ENCODE measurements at regions not wholly inside any gene's neighbourhood (a gene's known extent, or its start where the extent isn't known, plus 50 kb on each side); places are given as distances from the start of the nearest gene placed in this dataset.

- Histone ChIP-seq H3K4me3 (no peak overlapping the region), H3K27me3 (no peaks in the 10 kb centered on the region), H3K36me3 (no peaks in the 10 kb centered on the region), H3K27ac (no peak overlapping the region), H3K9me3 (no peaks in the 10 kb centered on the region), H3K4me1 (no peaks in the 10 kb centered on the region)
- no peak for DNase-seq (ENCODE audit: low spot score in 2 of 2)
- 73% methylated on average over 5 of the region's 5 CpGs for WGBS
- TF ChIP-seq EP300 (IDR thresholded peaks at IDR 0.05) (no peak), POLR2A (IDR thresholded peaks at IDR 0.05) (no peak), CTCF (IDR thresholded peaks at IDR 0.05) (no peak), POLR2AphosphoS5 (IDR thresholded peaks at IDR 0.05) (no peak)
These were observed 53.8 kb upstream of the FBN2 start for GRCh38 chr5:128591598-128592455.

GRCh38 chr5:128596071-128596470, 58.0 kb upstream of the FBN2 start:
- TF ChIP-seq CTCF (IDR thresholded peaks at IDR 0.05) (no peak), POLR2AphosphoS5 (IDR thresholded peaks at IDR 0.05) (no peak), POLR2A (IDR thresholded peaks at IDR 0.05) (no peak), EP300 (IDR thresholded peaks at IDR 0.05) (no peak)
- DNase-seq (ENCODE audit: low spot score in 2 of 2): no peak
- Histone ChIP-seq H3K27ac (no peak overlapping the region), H3K36me3 (no peaks in the 10 kb centered on the region), H3K4me1 (no peaks in the 10 kb centered on the region), H3K4me3 (no peak overlapping the region), H3K27me3 (no peaks in the 10 kb centered on the region), H3K9me3 (no peaks in the 10 kb centered on the region)
- WGBS: 42% methylated on average over 4 of the region's 4 CpGs

- H3K9me3 ChIP-seq: no peaks in the 10 kb centered on the region
- H3K4me1 ChIP-seq: no peaks in the 10 kb centered on the region
- DNase-seq (ENCODE audit: low spot score in 2 of 2): no peak
- H3K36me3 ChIP-seq: no peaks in the 10 kb centered on the region
- no peak overlapping the region for H3K27ac ChIP-seq
- H3K27me3 ChIP-seq: no peaks in the 10 kb centered on the region
- no peak for TF ChIP-seq EP300 (IDR thresholded peaks at IDR 0.05)
- H3K4me3 ChIP-seq: no peak overlapping the region
- WGBS: 85% methylated on average over 3 of the region's 3 CpGs
These were observed 59.1 kb upstream of the FBN2 start for GRCh38 chr5:128597156-128597555.

- Histone ChIP-seq H3K27ac (no peak overlapping the region), H3K4me1 (no peaks in the 10 kb centered on the region), H3K9me3 (no peaks in the 10 kb centered on the region), H3K36me3 (no peaks in the 10 kb centered on the region), H3K4me3 (no peak overlapping the region), H3K27me3 (no peaks in the 10 kb centered on the region)
- 84% methylated on average over 4 of the region's 4 CpGs for WGBS
- no peak for DNase-seq (ENCODE audit: low spot score in 2 of 2)
- TF ChIP-seq EP300 (IDR thresholded peaks at IDR 0.05) (no peak), POLR2A (IDR thresholded peaks at IDR 0.05) (no peak), CTCF (IDR thresholded peaks at IDR 0.05) (no peak), POLR2AphosphoS5 (IDR thresholded peaks at IDR 0.05) (no peak)
These were observed 75.1 kb upstream of the FBN2 start for GRCh38 chr5:128613128-128613527.

GRCh38 chr5:128613766-128614165, 75.7 kb upstream of the FBN2 start:
- no peaks in the 10 kb centered on the region for H3K9me3 ChIP-seq
- no peak for DNase-seq (ENCODE audit: low spot score in 2 of 2)
- no peak overlapping the region for H3K27ac ChIP-seq
- H3K4me1 ChIP-seq: no peaks in the 10 kb centered on the region
- H3K36me3 ChIP-seq: no peaks in the 10 kb centered on the region
- no peak for TF ChIP-seq EP300 (IDR thresholded peaks at IDR 0.05)
- no peak for TF ChIP-seq POLR2A (IDR thresholded peaks at IDR 0.05)
- TF ChIP-seq POLR2AphosphoS5 (IDR thresholded peaks at IDR 0.05): no peak
- no peak for TF ChIP-seq CTCF (IDR thresholded peaks at IDR 0.05)
- H3K4me3 ChIP-seq: no peak overlapping the region
- no peaks in the 10 kb centered on the region for H3K27me3 ChIP-seq

- Histone ChIP-seq H3K9me3 (no peaks in the 10 kb centered on the region), H3K27ac (no peak overlapping the region), H3K4me3 (no peak overlapping the region), H3K4me1 (no peaks in the 10 kb centered on the region), H3K27me3 (no peaks in the 10 kb centered on the region), H3K36me3 (no peaks in the 10 kb centered on the region)
- TF ChIP-seq POLR2AphosphoS5 (IDR thresholded peaks at IDR 0.05): no peak
- TF ChIP-seq CTCF (IDR thresholded peaks at IDR 0.05): no peak
- TF ChIP-seq POLR2A (IDR thresholded peaks at IDR 0.05): no peak
- TF ChIP-seq EP300 (IDR thresholded peaks at IDR 0.05): no peak
- no peak for DNase-seq (ENCODE audit: low spot score in 2 of 2)
These were observed 77.5 kb upstream of the FBN2 start for GRCh38 chr5:128615578-128615977.
